Fibroblast of lung (primary cell): ENCODE measurements at regions not wholly inside any gene's neighbourhood (a gene's known extent, or its start where the extent isn't known, plus 50 kb on each side); places are given as distances from the start of the nearest gene placed in this dataset.

Experiments
- EZH2 ChIP-seq: IDR thresholded peaks from 2 replicates; pipeline ENCODE4 v1.5.1; 2012; ENCODE audit warnings: low read length, control low read depth, mild to moderate bottlenecking; ENCODE audit errors: missing control alignments
- TF ChIP-seq, protein P1 (sequence below), 2 donors: IDR thresholded peaks in 1 of 2; conservative IDR thresholded peaks in 1 of 2; 1 replicate in 1 of 2; 2 replicates in 1 of 2; pipeline ENCODE4 v1.5.1; 2011 to 2012; ENCODE audit warnings: low read length in 2 of 2, control low read depth in 1 of 2, inconsistent platforms in 1 of 2, low read depth in 1 of 2, mild to moderate bottlenecking in 1 of 2

DNA sequence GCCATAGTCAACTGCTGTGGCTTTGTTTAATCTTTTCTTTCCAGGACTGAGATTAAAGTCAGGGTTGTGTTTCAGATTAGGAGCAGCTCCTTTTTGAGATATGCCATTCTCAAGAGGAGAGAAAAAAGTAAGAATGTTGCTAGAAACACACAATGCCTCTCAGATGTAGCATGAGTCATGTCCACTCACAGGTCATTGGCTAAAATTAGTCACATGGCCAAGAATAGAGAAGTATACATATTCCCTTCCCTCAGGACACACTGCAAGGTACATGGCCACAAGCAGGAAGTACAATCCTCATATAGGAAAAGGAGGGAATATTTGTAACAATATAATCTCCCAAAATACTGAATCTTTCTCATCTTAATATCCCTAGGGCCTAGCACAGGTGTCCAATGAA is 141.9 kb upstream of the PTBP2 start:
- no peak for TF ChIP-seq EZH2
- TF ChIP-seq, protein P1, sequence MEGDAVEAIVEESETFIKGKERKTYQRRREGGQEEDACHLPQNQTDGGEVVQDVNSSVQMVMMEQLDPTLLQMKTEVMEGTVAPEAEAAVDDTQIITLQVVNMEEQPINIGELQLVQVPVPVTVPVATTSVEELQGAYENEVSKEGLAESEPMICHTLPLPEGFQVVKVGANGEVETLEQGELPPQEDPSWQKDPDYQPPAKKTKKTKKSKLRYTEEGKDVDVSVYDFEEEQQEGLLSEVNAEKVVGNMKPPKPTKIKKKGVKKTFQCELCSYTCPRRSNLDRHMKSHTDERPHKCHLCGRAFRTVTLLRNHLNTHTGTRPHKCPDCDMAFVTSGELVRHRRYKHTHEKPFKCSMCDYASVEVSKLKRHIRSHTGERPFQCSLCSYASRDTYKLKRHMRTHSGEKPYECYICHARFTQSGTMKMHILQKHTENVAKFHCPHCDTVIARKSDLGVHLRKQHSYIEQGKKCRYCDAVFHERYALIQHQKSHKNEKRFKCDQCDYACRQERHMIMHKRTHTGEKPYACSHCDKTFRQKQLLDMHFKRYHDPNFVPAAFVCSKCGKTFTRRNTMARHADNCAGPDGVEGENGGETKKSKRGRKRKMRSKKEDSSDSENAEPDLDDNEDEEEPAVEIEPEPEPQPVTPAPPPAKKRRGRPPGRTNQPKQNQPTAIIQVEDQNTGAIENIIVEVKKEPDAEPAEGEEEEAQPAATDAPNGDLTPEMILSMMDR (conservative IDR thresholded peaks at IDR 0.05 in 1 of 2, IDR thresholded peaks at IDR 0.05 in 1 of 2; ENCODE audit: low read depth in 1 of 2, low read length in 2 of 2), result no peak
